ENCODE measurements at regions not wholly inside any gene's neighbourhood (a gene's known extent, or its start where the extent isn't known, plus 50 kb on each side); places are given as distances from the start of the nearest gene placed in this dataset.

- no peak for TF ChIP-seq YY1 (IDR thresholded peaks at IDR 0.05; ENCODE audit: low read depth)
- TF ChIP-seq CEBPB (IDR thresholded peaks at IDR 0.05): no peak
Measured at GRCh38 chr1:164131949-164132348, 427.0 kb upstream of the PBX1 start.
